ENCODE measurements at regions not wholly inside any gene's neighbourhood (a gene's known extent, or its start where the extent isn't known, plus 50 kb on each side); places are given as distances from the start of the nearest gene placed in this dataset.

DNA sequence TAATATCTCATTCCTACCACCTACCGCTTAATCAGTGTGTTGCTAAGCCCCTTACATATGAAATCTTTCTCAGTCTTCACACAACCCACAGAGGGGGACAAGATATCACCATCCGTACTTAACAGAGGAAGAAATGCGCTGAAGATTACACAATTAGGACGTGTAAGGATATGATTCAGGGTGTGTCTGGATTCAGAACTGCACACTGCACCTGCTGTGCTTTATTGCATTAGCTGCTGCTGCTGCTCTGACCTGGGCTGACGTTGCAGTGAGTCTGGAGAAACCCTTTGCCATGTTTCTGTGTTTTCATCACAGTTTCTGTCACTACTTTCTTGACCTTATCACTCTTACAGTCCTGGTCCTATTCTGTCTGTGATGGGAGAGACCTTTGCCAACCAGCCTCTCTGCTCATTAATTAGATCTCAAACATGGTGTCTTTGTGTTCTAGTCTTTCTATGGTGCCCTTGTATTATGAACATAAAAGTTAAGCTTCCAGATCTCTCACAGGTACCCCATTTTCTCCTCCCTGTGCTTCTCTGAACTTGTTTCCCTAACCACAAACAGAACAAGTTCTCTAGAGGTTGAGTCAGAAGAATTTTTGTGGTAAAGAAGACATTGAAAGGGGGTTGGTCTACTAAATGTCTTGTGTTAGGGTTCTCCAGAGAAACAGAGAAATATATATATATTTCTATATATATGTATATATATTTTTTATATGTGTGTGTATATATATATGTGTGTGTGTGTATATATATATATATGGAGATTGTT, 92.9 kb upstream of the CYP1B1 start:
- TF ChIP-seq, protein P1, sequence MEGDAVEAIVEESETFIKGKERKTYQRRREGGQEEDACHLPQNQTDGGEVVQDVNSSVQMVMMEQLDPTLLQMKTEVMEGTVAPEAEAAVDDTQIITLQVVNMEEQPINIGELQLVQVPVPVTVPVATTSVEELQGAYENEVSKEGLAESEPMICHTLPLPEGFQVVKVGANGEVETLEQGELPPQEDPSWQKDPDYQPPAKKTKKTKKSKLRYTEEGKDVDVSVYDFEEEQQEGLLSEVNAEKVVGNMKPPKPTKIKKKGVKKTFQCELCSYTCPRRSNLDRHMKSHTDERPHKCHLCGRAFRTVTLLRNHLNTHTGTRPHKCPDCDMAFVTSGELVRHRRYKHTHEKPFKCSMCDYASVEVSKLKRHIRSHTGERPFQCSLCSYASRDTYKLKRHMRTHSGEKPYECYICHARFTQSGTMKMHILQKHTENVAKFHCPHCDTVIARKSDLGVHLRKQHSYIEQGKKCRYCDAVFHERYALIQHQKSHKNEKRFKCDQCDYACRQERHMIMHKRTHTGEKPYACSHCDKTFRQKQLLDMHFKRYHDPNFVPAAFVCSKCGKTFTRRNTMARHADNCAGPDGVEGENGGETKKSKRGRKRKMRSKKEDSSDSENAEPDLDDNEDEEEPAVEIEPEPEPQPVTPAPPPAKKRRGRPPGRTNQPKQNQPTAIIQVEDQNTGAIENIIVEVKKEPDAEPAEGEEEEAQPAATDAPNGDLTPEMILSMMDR (conservative IDR thresholded peaks at IDR 0.05 in 1 of 2, IDR thresholded peaks at IDR 0.05 in 1 of 2; ENCODE audit: low read depth in 1 of 2, low read length in 2 of 2): no peak
- TF ChIP-seq EZH2 (IDR thresholded peaks at IDR 0.05; ENCODE audit: low read length, missing control alignments): no peak
